Mesenteric fat pad (tissue), 1 donor: ENCODE measurements at regions not wholly inside any gene's neighbourhood (a gene's known extent, or its start where the extent isn't known, plus 50 kb on each side); places are given as distances from the start of the nearest gene placed in this dataset.

Source experiments
- DNase-seq: peaks from one replicate; pipeline ENCODE4 v3.0.0-alpha.2; 2020; ENCODE audit warnings: low spot score
- donor health status: DM: yes; HTN: yes; CAD: no.

GRCh38 chr9:21751998-21752397 lies 50.4 kb upstream of the MTAP start:
- DNase-seq, result no peak
